Fibroblast of upper back skin (primary cell): ENCODE measurements at regions not wholly inside any gene's neighbourhood (a gene's known extent, or its start where the extent isn't known, plus 50 kb on each side); places are given as distances from the start of the nearest gene placed in this dataset.

ENCODE experiments used
- DNase-seq: peaks from one replicate; pipeline ENCODE4 v3.0.0-alpha.2; 2013

GRCh38 chr6:105838171-105838570 is 248.0 kb upstream of the PRDM1 start:
- DNase-seq, result peak; percentile 88

DNA sequence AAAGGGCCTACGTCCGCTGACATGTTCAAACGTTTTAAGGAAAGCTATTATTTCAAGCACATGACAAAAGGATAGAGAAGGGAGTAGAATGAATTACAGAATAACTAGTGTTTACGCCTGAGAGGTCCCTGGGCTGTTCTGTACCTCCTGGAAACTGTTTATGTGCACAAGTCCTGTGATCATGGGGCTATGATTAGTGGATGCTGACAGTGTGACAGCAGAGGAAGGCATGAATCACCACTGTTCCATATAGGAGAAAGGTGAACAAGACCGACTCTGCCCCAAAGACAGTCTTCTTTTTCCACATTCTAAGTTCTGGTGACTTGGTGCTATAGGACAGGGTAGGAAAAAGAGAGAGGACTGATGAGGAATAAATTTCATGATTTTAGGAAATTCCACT is 249.2 kb upstream of the PRDM1 start:
- no peak for DNase-seq

DNA sequence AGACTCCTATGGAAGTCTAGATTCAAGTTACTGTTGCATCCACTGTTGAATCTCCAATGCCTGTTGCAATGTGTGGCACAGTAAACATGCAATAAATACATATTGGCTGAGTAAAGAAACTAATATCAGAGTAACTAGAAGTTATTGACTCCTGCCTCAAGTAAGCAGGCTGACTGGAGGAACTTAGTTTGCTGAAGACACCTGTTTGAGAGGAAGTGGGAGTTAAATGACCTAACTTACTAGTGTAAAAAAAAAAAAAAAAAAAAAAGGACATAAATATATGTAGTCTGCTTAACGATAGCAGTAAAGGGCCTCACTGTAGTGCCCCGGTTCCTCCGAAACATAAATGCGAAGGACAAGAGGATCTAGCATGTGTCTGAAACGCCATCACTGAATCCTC is 249.8 kb upstream of the PRDM1 start:
- no peak for DNase-seq

- peak; percentile 45 for DNase-seq
These were observed 250.8 kb upstream of the PRDM1 start for GRCh38 chr6:105835373-105835772.

- DNase-seq, result no peak
These were observed 251.9 kb upstream of the PRDM1 start for GRCh38 chr6:105833959-105834947.

DNA sequence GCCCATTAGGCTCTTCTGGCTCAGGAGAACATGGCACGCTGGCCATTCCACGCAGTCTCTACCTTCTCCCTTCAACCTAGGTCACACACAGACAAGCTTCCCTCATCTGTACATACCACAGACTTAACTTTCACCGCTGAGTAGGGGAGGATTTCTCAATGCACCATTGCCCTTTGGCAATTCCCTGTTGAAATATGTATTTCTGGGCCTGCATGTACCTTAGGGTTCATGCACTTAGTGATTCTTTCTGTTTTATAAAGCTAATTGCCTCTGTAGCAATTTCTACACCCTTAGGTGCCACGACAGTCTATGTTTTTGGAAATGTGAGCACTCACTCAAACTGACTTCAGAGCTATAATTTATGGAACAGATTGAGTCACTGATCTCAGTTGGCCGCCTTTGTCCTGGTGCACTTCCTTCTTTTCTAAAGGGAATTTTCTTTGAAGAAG is 253.8 kb upstream of the PRDM1 start:
- DNase-seq, result no peak

DNA sequence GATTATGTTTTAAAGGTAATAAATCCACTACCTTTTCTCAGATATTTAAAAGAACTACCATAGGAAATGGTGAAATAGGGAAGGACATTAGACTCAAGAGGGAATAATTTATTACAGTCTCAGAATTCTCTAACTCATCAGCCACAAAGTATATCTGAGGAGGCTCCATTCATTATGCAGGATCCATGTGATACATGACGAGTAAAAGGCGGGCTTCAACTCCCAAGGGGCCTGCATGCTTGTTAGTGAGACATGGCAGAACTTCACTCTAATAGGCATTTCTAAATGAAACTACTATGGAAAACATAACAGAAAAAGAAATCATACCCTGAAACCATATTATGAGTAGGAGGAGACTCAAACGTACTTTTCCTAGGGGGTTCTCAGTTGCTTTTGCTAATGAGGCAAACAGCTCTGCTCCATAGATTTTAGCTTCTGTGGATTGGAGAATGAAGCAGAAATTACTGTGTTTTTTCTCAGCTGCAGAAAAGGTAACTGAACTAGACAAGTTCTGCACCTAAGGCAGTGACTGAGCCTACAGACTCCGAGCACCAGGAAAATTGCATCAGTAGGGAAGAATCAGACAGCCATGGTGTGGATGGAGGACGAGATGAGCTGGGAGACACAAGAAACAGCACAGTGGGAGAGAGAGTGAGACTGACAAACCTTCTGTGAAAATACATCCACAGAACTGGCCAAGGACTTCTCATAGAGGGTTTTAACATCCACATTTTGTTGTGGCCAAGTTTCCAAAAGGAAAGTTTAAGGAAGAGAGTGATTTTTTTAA is 254.6 kb upstream of the PRDM1 start:
- peak; percentile 80 for DNase-seq

DNA sequence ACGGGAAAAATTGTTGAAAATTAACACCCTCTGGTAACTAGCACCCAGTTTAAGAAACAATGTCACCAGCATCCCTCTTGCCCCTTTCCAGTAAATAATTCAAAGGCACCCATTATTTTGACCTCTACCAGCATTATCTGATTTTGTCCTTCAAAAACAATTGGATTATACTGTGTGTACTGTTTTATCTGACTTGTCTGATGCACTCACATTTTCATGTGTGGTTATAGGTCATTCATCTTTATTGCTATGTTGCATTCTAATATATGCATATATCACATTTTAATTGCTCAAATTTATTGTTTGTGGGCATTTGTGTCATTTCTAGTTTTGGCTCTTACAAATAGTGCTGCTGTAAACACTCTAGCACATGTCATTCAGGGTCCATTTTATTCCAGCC is 260.9 kb upstream of the PRDM1 start:
- no peak for DNase-seq

DNA sequence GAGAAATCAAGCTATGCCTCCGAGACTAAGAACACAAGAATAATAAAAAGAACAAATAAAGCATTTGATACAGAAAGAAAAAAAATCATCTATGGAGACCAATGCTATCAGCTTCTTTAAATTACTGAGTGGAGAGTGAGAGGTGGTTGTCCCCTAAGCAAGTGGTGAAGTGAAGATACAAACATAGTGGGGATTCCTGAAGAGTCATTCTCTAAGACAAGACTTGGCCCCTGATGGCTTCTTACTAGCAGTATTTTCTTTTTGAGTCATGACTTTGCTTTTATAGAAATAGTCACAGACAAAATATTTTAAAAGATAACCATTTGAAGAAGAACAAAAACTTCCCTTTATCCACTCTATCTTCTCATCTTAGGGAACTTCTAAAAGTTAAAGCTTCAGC is 261.4 kb upstream of the PRDM1 start:
- DNase-seq, result no peak

- no peak for DNase-seq
These were observed 264.4 kb upstream of the PRDM1 start for GRCh38 chr6:105821777-105822176.

GRCh38 chr6:105821027-105821426 is 265.1 kb upstream of the PRDM1 start:
- DNase-seq, result no peak

DNA sequence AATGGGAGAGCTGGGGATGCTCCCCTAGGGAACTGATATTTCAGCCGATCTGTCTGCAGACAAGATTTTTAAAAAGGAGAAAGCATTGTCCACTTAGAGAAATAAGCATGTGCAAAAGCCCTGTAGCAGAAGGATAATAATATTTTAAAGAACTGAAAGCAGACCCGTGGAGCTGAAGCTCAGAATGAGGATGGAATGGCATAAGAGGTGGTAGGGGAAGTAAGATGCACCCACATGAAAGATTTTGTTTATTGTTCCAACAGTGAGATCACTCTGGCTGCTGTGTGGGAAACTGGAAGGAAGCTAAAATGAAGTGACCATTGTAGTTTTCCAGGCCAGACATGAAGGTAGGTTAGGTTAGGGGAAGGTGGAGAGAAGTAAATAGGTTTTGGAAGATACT is 266.4 kb upstream of the PRDM1 start:
- no peak for DNase-seq

DNA sequence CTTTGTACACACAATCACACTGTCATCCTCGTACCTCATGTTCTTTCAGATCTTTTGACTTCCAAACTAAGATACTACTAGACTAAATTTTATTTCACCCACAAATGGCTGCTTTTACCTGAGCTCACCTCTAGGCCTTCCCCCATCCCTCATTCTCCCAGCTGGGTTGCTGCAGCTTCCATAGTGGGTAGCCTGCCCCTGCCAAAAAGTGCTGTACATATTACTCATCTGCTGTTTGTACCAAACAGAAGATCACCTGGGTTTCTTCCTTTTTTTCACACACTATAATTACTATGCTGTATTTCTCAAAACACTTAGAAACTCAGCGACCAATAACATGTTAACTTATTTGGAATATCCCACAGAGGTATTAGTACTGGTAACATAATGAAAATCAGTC is 267.6 kb upstream of the PRDM1 start:
- DNase-seq, result no peak

DNA sequence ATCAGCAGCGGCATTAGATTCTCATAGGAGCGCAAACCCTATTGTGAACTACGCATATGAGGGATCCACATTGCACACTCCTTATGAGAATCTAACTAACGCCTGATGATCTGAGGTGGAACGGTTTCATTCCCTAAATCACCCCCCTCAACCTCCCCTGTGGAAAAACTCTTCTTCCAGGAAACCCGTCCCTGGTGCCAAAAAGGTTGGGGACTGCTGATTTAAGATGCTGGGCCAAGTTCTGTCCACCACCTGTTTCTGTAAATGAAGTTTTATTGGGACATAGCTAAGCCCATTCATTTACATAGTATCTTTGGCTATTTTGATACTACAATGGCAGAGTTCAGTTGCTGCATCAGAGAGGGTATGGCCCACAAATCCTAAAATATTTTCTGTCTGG is 268.2 kb upstream of the PRDM1 start:
- no peak for DNase-seq

GRCh38 chr6:105817370-105817769 is 268.8 kb upstream of the PRDM1 start:
- no peak for DNase-seq

GRCh38 chr6:105816847-105817246 is 269.3 kb upstream of the PRDM1 start:
- no peak for DNase-seq

GRCh38 chr6:105815661-105816555 is 270.2 kb upstream of the PRDM1 start:
- no peak for DNase-seq

GRCh38 chr6:105814745-105815536 is 271.2 kb upstream of the PRDM1 start:
- DNase-seq, result no peak

GRCh38 chr6:105810922-105811482 is 275.1 kb upstream of the PRDM1 start:
- no peak for DNase-seq

- peak; percentile 89 for DNase-seq
These were observed 275.8 kb upstream of the PRDM1 start for GRCh38 chr6:105810105-105810921.

DNA sequence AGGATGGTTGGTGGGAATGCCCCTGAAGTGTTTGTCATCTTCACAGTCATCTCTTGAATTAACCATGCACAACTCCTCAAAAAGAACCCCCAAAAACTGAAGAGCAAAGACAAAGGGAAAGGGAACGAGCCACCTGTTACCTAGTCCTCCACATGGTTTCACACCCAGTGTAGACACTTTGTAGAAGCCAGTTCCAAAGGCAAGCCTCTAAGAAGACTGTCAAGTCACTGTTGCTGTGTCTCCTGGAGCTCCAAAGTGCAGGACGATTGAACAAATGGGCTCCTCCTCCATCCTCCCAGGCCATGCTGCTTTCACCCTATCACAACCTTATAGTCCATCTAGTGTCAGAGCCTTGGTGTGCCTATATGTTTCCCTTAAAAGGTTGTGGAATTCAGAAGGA is 277.6 kb upstream of the PRDM1 start:
- no peak for DNase-seq
